ENCODE measurements at regions not wholly inside any gene's neighbourhood (a gene's known extent, or its start where the extent isn't known, plus 50 kb on each side); places are given as distances from the start of the nearest gene placed in this dataset.

DNA sequence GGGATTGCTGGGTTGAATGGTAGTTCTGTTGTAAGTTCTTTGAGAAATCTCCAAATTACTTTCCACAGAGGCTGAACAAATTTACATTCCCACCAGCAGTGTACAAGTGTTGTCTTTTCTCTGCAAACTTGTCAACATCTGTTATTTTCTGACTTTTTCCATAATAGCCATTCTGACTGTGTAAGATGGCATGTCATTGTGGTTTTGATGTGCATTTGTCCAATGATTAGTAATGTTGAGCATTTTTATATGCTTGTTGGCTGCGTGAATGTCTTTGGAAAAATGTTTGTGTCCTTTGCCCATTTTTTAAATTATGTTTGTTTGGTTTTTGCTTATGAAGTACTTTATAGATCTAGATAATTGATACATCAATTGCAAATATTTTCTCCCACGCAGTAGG is 1025.0 kb downstream of the JRKL start:
- TF ChIP-seq POLR2A (IDR thresholded peaks at IDR 0.05) (no peak), POLR2AphosphoS5 (IDR thresholded peaks at IDR 0.05) (no peak)
- TF ChIP-seq, protein P1, sequence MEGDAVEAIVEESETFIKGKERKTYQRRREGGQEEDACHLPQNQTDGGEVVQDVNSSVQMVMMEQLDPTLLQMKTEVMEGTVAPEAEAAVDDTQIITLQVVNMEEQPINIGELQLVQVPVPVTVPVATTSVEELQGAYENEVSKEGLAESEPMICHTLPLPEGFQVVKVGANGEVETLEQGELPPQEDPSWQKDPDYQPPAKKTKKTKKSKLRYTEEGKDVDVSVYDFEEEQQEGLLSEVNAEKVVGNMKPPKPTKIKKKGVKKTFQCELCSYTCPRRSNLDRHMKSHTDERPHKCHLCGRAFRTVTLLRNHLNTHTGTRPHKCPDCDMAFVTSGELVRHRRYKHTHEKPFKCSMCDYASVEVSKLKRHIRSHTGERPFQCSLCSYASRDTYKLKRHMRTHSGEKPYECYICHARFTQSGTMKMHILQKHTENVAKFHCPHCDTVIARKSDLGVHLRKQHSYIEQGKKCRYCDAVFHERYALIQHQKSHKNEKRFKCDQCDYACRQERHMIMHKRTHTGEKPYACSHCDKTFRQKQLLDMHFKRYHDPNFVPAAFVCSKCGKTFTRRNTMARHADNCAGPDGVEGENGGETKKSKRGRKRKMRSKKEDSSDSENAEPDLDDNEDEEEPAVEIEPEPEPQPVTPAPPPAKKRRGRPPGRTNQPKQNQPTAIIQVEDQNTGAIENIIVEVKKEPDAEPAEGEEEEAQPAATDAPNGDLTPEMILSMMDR (IDR thresholded peaks at IDR 0.05) = no peak

Measured in breast epithelium (tissue), 3 donors.